ENCODE measurements at regions not wholly inside any gene's neighbourhood (a gene's known extent, or its start where the extent isn't known, plus 50 kb on each side); places are given as distances from the start of the nearest gene placed in this dataset.

DNA sequence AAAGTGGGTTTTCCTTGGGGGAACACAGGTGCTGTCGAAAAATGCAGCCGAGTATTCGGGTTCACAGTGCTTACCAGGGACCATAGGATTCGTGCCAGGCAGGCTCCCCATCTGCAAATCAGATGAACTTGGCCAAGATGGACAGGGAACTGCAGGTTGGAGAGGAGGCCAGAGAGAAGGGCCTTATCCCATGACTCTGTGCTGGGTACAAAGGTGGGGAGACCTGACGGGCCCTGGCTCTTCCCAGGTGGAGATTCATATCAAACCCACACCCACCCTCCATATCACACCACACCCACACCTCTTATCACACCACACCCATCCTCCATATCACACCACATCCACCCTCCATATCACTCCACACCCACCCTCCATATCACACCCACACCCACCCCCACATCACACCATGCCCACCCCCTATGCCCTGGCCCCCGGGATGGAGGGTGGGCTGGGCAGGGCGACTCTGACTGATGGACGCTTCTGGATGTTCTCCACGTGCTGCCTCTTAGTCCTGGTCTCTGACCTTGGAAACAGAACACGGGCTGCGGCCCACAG lies 319.7 kb downstream of the ADGRD1 start:
- TF ChIP-seq TAF1 (IDR thresholded peaks at IDR 0.05; ENCODE audit: low read depth, low read length) (no peak), POLR2A (IDR thresholded peaks at IDR 0.05; ENCODE audit: control extremely low read depth in 1 of 2, low read depth in 2 of 2, low read length in 2 of 2) (no peak), CTCF (IDR thresholded peaks at IDR 0.05; ENCODE audit: control extremely low read depth in 1 of 3, insufficient read depth in 1 of 3, low read depth in 1 of 3, low read length in 3 of 3) (no peak), TCF12 (IDR thresholded peaks at IDR 0.05; ENCODE audit: low read depth, low read length) (no peak), TEAD4 (IDR thresholded peaks at IDR 0.05; ENCODE audit: low read depth, low read length) (no peak), EP300 (IDR thresholded peaks at IDR 0.05; ENCODE audit: borderline replicate concordance in 1 of 2, low read depth in 2 of 2, low read length in 2 of 2) (no peak), MAFK (IDR thresholded peaks at IDR 0.05; ENCODE audit: low read depth, low read length) (no peak), YY1 (IDR thresholded peaks at IDR 0.05; ENCODE audit: low read depth, low read length) (no peak)

Measured in H1 (cell line).